ENCODE measurements at regions not wholly inside any gene's neighbourhood (a gene's known extent, or its start where the extent isn't known, plus 50 kb on each side); places are given as distances from the start of the nearest gene placed in this dataset.
"Not testable (repeated sequence)": the region's sequence is repeated elsewhere in the genome, so short reads cannot be mapped to it uniquely, and the experiment has no call there.

DNA sequence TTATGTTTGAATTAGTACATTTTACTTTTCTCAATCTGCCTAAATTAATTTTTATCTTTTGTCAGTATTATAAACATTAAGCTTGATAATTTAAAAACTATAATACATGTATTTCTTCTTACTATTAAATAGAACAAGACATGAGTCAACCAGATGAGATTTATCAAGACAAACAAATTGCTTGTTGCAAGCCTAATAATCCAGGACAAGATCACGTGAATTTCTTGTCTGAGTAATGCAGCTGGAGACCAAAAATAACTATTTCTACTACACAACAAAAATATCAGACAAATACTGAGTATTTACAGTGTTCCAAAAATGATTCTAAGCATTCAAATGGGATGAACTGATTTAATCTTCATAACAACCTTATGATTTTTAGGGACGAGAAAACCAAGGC, 339.1 kb upstream of the PRR16 start:
- no peaks in the 10 kb centered on the region for H3K9me3 ChIP-seq (ENCODE audit: control insufficient read depth in 2 of 2, insufficient read depth in 1 of 2, low read depth in 1 of 2, low read length in 1 of 2)
- no peaks in the 10 kb centered on the region for H3K4me1 ChIP-seq (ENCODE audit: control insufficient read depth in 3 of 3, insufficient read depth in 2 of 3, low read depth in 1 of 3, low read length in 2 of 3)
- no peaks in the 10 kb centered on the region for H3K36me3 ChIP-seq (ENCODE audit: control insufficient read depth in 3 of 3, insufficient read depth in 2 of 3, low read depth in 1 of 3, low read length in 3 of 3)
- DNase-seq (no peak), FAIRE-seq (no peak)
- 43 to 51% (median 45%) methylated on average over 2 of the region's 2 CpGs for WGBS, 3 donors
- H3K27ac ChIP-seq (ENCODE audit: low read depth in 1 of 3, low read length in 2 of 3) = no peak overlapping the region
- no peaks in the 10 kb centered on the region for H3K27me3 ChIP-seq (ENCODE audit: control insufficient read depth in 3 of 3, insufficient read depth in 3 of 3, low read length in 3 of 3)
- H3K4me3 ChIP-seq (ENCODE audit: low read depth in 1 of 3, low read length in 3 of 3) = no peak overlapping the region

- not testable (repeated sequence) for H3K4me1 ChIP-seq (ENCODE audit: control insufficient read depth in 3 of 3, insufficient read depth in 2 of 3, low read depth in 1 of 3, low read length in 2 of 3); H3K27ac ChIP-seq (ENCODE audit: low read depth in 1 of 3, low read length in 2 of 3); H3K4me3 ChIP-seq (ENCODE audit: low read depth in 1 of 3, low read length in 3 of 3); DNase-seq; H3K9me3 ChIP-seq (ENCODE audit: control insufficient read depth in 2 of 2, insufficient read depth in 1 of 2, low read depth in 1 of 2, low read length in 1 of 2); FAIRE-seq; H3K36me3 ChIP-seq (ENCODE audit: control insufficient read depth in 3 of 3, insufficient read depth in 2 of 3, low read depth in 1 of 3, low read length in 3 of 3); H3K27me3 ChIP-seq (ENCODE audit: control insufficient read depth in 3 of 3, insufficient read depth in 3 of 3, low read length in 3 of 3)
- WGBS, 3 donors = 73 to 84% (median 81%) methylated on average over 7 of the region's 7 CpGs
Observed at GRCh38 chr5:120132347-120132746, 331.8 kb upstream of the PRR16 start.

- no peaks in the 10 kb centered on the region for H3K4me1 ChIP-seq (ENCODE audit: control insufficient read depth in 3 of 3, insufficient read depth in 2 of 3, low read depth in 1 of 3, low read length in 2 of 3)
- H3K9me3 ChIP-seq (ENCODE audit: control insufficient read depth in 2 of 2, insufficient read depth in 1 of 2, low read depth in 1 of 2, low read length in 1 of 2) = peaks cover 0 to 3% of the 10 kb centered on the region in 2 donors
- DNase-seq (no peak), FAIRE-seq (no peak)
- no peaks in the 10 kb centered on the region for H3K36me3 ChIP-seq (ENCODE audit: control insufficient read depth in 3 of 3, insufficient read depth in 2 of 3, low read depth in 1 of 3, low read length in 3 of 3)
- H3K27ac ChIP-seq (ENCODE audit: low read depth in 1 of 3, low read length in 2 of 3) = no peak overlapping the region
- no peak overlapping the region for H3K4me3 ChIP-seq (ENCODE audit: low read depth in 1 of 3, low read length in 3 of 3)
- H3K27me3 ChIP-seq (ENCODE audit: control insufficient read depth in 3 of 3, insufficient read depth in 3 of 3, low read length in 3 of 3) = no peaks in the 10 kb centered on the region
Observed at GRCh38 chr5:120134944-120135343, 329.2 kb upstream of the PRR16 start.

- no peak overlapping the region for H3K4me3 ChIP-seq (ENCODE audit: low read depth in 1 of 3, low read length in 3 of 3)
- H3K9me3 ChIP-seq (ENCODE audit: control insufficient read depth in 2 of 2, insufficient read depth in 1 of 2, low read depth in 1 of 2, low read length in 1 of 2) = peaks cover 0 to under 1% of the 10 kb centered on the region in 2 donors
- no peak overlapping the region for H3K27ac ChIP-seq (ENCODE audit: low read depth in 1 of 3, low read length in 2 of 3)
- H3K27me3 ChIP-seq (ENCODE audit: control insufficient read depth in 3 of 3, insufficient read depth in 3 of 3, low read length in 3 of 3) = no peaks in the 10 kb centered on the region
- FAIRE-seq = no peak
- DNase-seq = no peak
- H3K4me1 ChIP-seq (ENCODE audit: control insufficient read depth in 3 of 3, insufficient read depth in 2 of 3, low read depth in 1 of 3, low read length in 2 of 3) = no peaks in the 10 kb centered on the region
- WGBS, 3 donors = 54 to 69% (median 63%) methylated on average over 2 of the region's 2 CpGs
- no peaks in the 10 kb centered on the region for H3K36me3 ChIP-seq (ENCODE audit: control insufficient read depth in 3 of 3, insufficient read depth in 2 of 3, low read depth in 1 of 3, low read length in 3 of 3)
Observed at GRCh38 chr5:120137582-120137981, 326.5 kb upstream of the PRR16 start.

GRCh38 chr5:120139039-120139438, 325.1 kb upstream of the PRR16 start:
- FAIRE-seq (no peak), DNase-seq (peak; percentile 8 to 53)
- Histone ChIP-seq H3K27ac (ENCODE audit: low read depth in 1 of 3, low read length in 2 of 3) (peak overlapping the region in 1 of 3 donors; percentile 4), H3K27me3 (ENCODE audit: control insufficient read depth in 3 of 3, insufficient read depth in 3 of 3, low read length in 3 of 3) (no peaks in the 10 kb centered on the region), H3K4me3 (ENCODE audit: low read depth in 1 of 3, low read length in 3 of 3) (no peak overlapping the region), H3K36me3 (ENCODE audit: control insufficient read depth in 3 of 3, insufficient read depth in 2 of 3, low read depth in 1 of 3, low read length in 3 of 3) (no peaks in the 10 kb centered on the region), H3K4me1 (ENCODE audit: control insufficient read depth in 3 of 3, insufficient read depth in 2 of 3, low read depth in 1 of 3, low read length in 2 of 3) (no peaks in the 10 kb centered on the region), H3K9me3 (ENCODE audit: control insufficient read depth in 2 of 2, insufficient read depth in 1 of 2, low read depth in 1 of 2, low read length in 1 of 2) (no peaks in the 10 kb centered on the region)
- 48 to 54% (median 49%) methylated on average over 2 of the region's 2 CpGs for WGBS, 3 donors

GRCh38 chr5:120140501-120140900, 323.6 kb upstream of the PRR16 start:
- Histone ChIP-seq H3K4me3 (ENCODE audit: low read depth in 1 of 3, low read length in 3 of 3) (no peak overlapping the region), H3K27me3 (ENCODE audit: control insufficient read depth in 3 of 3, insufficient read depth in 3 of 3, low read length in 3 of 3) (no peaks in the 10 kb centered on the region), H3K36me3 (ENCODE audit: control insufficient read depth in 3 of 3, insufficient read depth in 2 of 3, low read depth in 1 of 3, low read length in 3 of 3) (no peaks in the 10 kb centered on the region), H3K4me1 (ENCODE audit: control insufficient read depth in 3 of 3, insufficient read depth in 2 of 3, low read depth in 1 of 3, low read length in 2 of 3) (no peaks in the 10 kb centered on the region), H3K9me3 (ENCODE audit: control insufficient read depth in 2 of 2, insufficient read depth in 1 of 2, low read depth in 1 of 2, low read length in 1 of 2) (peaks cover 0 to 9% of the 10 kb centered on the region in 2 donors), H3K27ac (ENCODE audit: low read depth in 1 of 3, low read length in 2 of 3) (peak overlapping the region in 1 of 3 donors; percentile 46)
- DNase-seq (no peak), FAIRE-seq (no peak)
- WGBS, 3 donors = 48 to 90% (median 80%) methylated on average over 1 of the region's 1 CpG

DNA sequence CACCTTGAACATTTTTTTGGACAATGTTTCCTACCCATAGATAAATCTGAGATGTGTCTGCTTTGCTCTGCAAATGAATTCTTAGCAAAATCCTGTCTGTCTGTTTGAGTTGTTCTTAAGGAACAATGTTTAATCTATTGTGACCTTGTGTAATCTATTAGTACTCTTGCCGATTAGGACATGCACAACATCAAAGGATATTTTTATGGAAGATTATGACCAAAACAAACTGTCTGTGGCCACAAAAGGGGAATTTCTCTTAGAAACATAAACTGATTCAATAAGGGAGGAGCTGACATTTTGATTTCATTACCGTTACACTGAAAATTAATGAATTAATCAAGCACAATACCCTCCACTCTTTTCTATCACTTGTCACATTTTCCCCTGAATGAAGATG, 323.0 kb upstream of the PRR16 start:
- H3K36me3 ChIP-seq (ENCODE audit: control insufficient read depth in 3 of 3, insufficient read depth in 2 of 3, low read depth in 1 of 3, low read length in 3 of 3) = no peaks in the 10 kb centered on the region
- 34 to 42% (median 39%) methylated on average over 2 of the region's 2 CpGs for WGBS, 3 donors
- H3K9me3 ChIP-seq (ENCODE audit: control insufficient read depth in 2 of 2, insufficient read depth in 1 of 2, low read depth in 1 of 2, low read length in 1 of 2) = peaks cover 0 to 10% of the 10 kb centered on the region in 2 donors
- no peaks in the 10 kb centered on the region for H3K4me1 ChIP-seq (ENCODE audit: control insufficient read depth in 3 of 3, insufficient read depth in 2 of 3, low read depth in 1 of 3, low read length in 2 of 3)
- H3K4me3 ChIP-seq (ENCODE audit: low read depth in 1 of 3, low read length in 3 of 3) = no peak overlapping the region
- no peaks in the 10 kb centered on the region for H3K27me3 ChIP-seq (ENCODE audit: control insufficient read depth in 3 of 3, insufficient read depth in 3 of 3, low read length in 3 of 3)
- DNase-seq = no peak
- H3K27ac ChIP-seq (ENCODE audit: low read depth in 1 of 3, low read length in 2 of 3) = no peak overlapping the region
- FAIRE-seq = no peak

- H3K4me1 ChIP-seq (ENCODE audit: control insufficient read depth in 3 of 3, insufficient read depth in 2 of 3, low read depth in 1 of 3, low read length in 2 of 3) = no peaks in the 10 kb centered on the region
- H3K4me3 ChIP-seq (ENCODE audit: low read depth in 1 of 3, low read length in 3 of 3) = no peak overlapping the region
- H3K27me3 ChIP-seq (ENCODE audit: control insufficient read depth in 3 of 3, insufficient read depth in 3 of 3, low read length in 3 of 3) = no peaks in the 10 kb centered on the region
- H3K27ac ChIP-seq (ENCODE audit: low read depth in 1 of 3, low read length in 2 of 3) = no peak overlapping the region
- H3K9me3 ChIP-seq (ENCODE audit: control insufficient read depth in 2 of 2, insufficient read depth in 1 of 2, low read depth in 1 of 2, low read length in 1 of 2) = peaks cover 0 to 12% of the 10 kb centered on the region in 2 donors
- DNase-seq = no peak
- no peak for FAIRE-seq
- 41 to 65% (median 55%) methylated on average over 1 of the region's 1 CpG for WGBS, 3 donors
- no peaks in the 10 kb centered on the region for H3K36me3 ChIP-seq (ENCODE audit: control insufficient read depth in 3 of 3, insufficient read depth in 2 of 3, low read depth in 1 of 3, low read length in 3 of 3)
Observed at GRCh38 chr5:120146787-120147186, 317.3 kb upstream of the PRR16 start.

GRCh38 chr5:120147911-120148310, 316.2 kb upstream of the PRR16 start:
- H3K27me3 ChIP-seq (ENCODE audit: control insufficient read depth in 3 of 3, insufficient read depth in 3 of 3, low read length in 3 of 3); H3K36me3 ChIP-seq (ENCODE audit: control insufficient read depth in 3 of 3, insufficient read depth in 2 of 3, low read depth in 1 of 3, low read length in 3 of 3); H3K27ac ChIP-seq (ENCODE audit: low read depth in 1 of 3, low read length in 2 of 3); DNase-seq; H3K4me1 ChIP-seq (ENCODE audit: control insufficient read depth in 3 of 3, insufficient read depth in 2 of 3, low read depth in 1 of 3, low read length in 2 of 3); H3K4me3 ChIP-seq (ENCODE audit: low read depth in 1 of 3, low read length in 3 of 3); FAIRE-seq: not testable (repeated sequence)
- H3K9me3 ChIP-seq (ENCODE audit: control insufficient read depth in 2 of 2, insufficient read depth in 1 of 2, low read depth in 1 of 2, low read length in 1 of 2) = peaks cover 0 to 12% of the 10 kb centered on the region in 2 donors
- 92 to 99% (median 97%) methylated on average over 11 to 23 of the region's 23 CpGs for WGBS, 3 donors

Data from small intestine (tissue), 7 donors.